ENCODE measurements at regions not wholly inside any gene's neighbourhood (a gene's known extent, or its start where the extent isn't known, plus 50 kb on each side); places are given as distances from the start of the nearest gene placed in this dataset.

DNA sequence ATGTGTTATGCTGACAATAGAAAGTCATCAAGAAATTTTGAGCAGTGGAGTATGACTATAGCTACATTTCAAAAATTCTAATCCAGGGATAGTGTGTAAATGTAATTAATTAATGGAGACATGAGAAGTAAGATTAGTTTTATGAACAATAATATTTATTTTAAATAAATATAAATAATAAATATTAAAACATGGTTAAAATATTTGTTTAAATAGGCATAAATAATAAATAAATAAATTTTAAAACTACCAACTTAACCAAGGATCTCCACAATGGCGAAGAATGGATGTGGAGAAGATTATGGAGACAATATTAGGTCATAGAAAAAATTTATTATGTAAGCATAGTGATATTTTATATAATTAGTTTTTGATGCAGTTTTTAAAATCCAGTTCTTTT lies 588.2 kb upstream of the NOVA1 start:
- TF ChIP-seq, protein P1, sequence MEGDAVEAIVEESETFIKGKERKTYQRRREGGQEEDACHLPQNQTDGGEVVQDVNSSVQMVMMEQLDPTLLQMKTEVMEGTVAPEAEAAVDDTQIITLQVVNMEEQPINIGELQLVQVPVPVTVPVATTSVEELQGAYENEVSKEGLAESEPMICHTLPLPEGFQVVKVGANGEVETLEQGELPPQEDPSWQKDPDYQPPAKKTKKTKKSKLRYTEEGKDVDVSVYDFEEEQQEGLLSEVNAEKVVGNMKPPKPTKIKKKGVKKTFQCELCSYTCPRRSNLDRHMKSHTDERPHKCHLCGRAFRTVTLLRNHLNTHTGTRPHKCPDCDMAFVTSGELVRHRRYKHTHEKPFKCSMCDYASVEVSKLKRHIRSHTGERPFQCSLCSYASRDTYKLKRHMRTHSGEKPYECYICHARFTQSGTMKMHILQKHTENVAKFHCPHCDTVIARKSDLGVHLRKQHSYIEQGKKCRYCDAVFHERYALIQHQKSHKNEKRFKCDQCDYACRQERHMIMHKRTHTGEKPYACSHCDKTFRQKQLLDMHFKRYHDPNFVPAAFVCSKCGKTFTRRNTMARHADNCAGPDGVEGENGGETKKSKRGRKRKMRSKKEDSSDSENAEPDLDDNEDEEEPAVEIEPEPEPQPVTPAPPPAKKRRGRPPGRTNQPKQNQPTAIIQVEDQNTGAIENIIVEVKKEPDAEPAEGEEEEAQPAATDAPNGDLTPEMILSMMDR (IDR thresholded peaks at IDR 0.05) = no peak
- TF ChIP-seq POLR2A (IDR thresholded peaks at IDR 0.05) = no peak

Data from heart left ventricle (tissue), 13 donors.